CD4-positive, alpha-beta T cell (primary cell): ENCODE measurements at regions not wholly inside any gene's neighbourhood (a gene's known extent, or its start where the extent isn't known, plus 50 kb on each side); places are given as distances from the start of the nearest gene placed in this dataset.

ENCODE experiments used
- ATAC-seq: fragments of 200-7000 bp; cut with Tn5 transposase; one replicate; pipeline ENCODE4 v1.10.0; 2022; ENCODE audit warnings: mild to moderate bottlenecking; ENCODE audit not compliant: poor library complexity
- CTCF ChIA-PET: fragments of 350-600 bp; sonication (Branson Sonifier 250); formaldehyde crosslinking; loops from one replicate; lab custom pipeline; 2021; ENCODE audit warnings: antibody characterized with exemption, inconsistent platforms; lab: Charles Lee
- POLR2A ChIA-PET: fragments of 350-600 bp; sonication (Branson Sonifier 250); formaldehyde crosslinking; loops from one replicate; lab custom pipeline; 2021; ENCODE audit warnings: antibody characterized with exemption, inconsistent platforms; lab: Charles Lee
- DNase-seq, 14 experiments: peaks; one replicate each; pipeline ENCODE4 v3.0.0-alpha.2; 2013 to 2020; ENCODE audit warnings: mixed read lengths in 2 of 14
- H3K27ac ChIP-seq, 2 donors: one replicate each; pipeline versions ENCODE4 v1.5.1 to v1.7.0; 2013; ENCODE audit warnings: low read length in 2 of 2, low read depth in 1 of 2, mild to moderate bottlenecking in 1 of 2
- H3K27me3 ChIP-seq, 2 experiments: 1 replicate in 1 of 2; 2 replicates in 1 of 2; pipeline versions ENCODE4 v1.6.1 to v1.7.0; 2013; ENCODE audit warnings: low read length in 2 of 2, control low read depth in 1 of 2, mild to moderate bottlenecking in 1 of 2, moderate library complexity in 1 of 2; ENCODE audit not compliant: insufficient read depth in 2 of 2, control insufficient read depth in 1 of 2
- H3K36me3 ChIP-seq: one replicate; pipeline ENCODE4 v1.6.1; 2013; ENCODE audit warnings: low read length, control low read depth; ENCODE audit not compliant: insufficient read depth
- H3K4me1 ChIP-seq: one replicate; pipeline ENCODE4 v1.6.1; 2013; ENCODE audit warnings: low read length, control low read depth; ENCODE audit not compliant: insufficient read depth
- H3K4me3 ChIP-seq: one replicate; pipeline ENCODE4 v1.5.1; 2013; ENCODE audit warnings: mild to moderate bottlenecking, low read length, moderate library complexity
- H3K9me3 ChIP-seq, 2 experiments: 1 replicate in 1 of 2; 2 replicates in 1 of 2; pipeline versions ENCODE4 v1.6.1 to v1.7.0; 2013; ENCODE audit warnings: low read length in 2 of 2, mild to moderate bottlenecking in 2 of 2, control low read depth in 1 of 2, moderate library complexity in 1 of 2; ENCODE audit not compliant: control insufficient read depth in 1 of 2, insufficient read depth in 1 of 2
- H3K27ac Mint-ChIP-seq: one replicate; pipeline ENCODE4 v1.8.0; 2020; ENCODE audit warnings: mixed read lengths
- H3K27me3 Mint-ChIP-seq: one replicate; pipeline ENCODE4 v1.8.0; 2021; ENCODE audit warnings: mixed read lengths
- H3K36me3 Mint-ChIP-seq: one replicate; pipeline ENCODE4 v1.8.0; 2021; ENCODE audit warnings: low read depth, mixed read lengths
- H3K4me1 Mint-ChIP-seq: one replicate; pipeline ENCODE4 v1.8.0; 2021; ENCODE audit warnings: low read depth, mixed read lengths
- H3K4me3 Mint-ChIP-seq: one replicate; pipeline ENCODE4 v1.8.0; 2020; ENCODE audit warnings: mild to moderate bottlenecking, mixed read lengths
- H3K9me3 Mint-ChIP-seq: one replicate; pipeline ENCODE4 v1.8.0; 2020; ENCODE audit warnings: mixed read lengths
- intact Hi-C, 2 experiments: fragments of 100-400 bp; cut with DNase I in 1 of 2; cut with micrococcal nuclease in 1 of 2; formaldehyde crosslinking; loops; one replicate each; pipeline versions ENCODE4 v1.15.1 to v1.9.0; 2023 to 2025; cut with DNase I, micrococcal nuclease
- TF ChIP-seq, protein P1 (sequence below): fragments of 200-600 bp; IDR thresholded peaks from one replicate; pipeline ENCODE4 v1.8.0; 2022; ENCODE audit warnings: antibody characterized with exemption, mild to moderate bottlenecking

GRCh38 chrX:127490000-127490399, 562.2 kb downstream of the ACTRT1 start:
- Histone ChIP-seq H3K4me3 (no peak overlapping the region), H3K36me3 (no peaks in the 10 kb centered on the region), H3K27me3 (no peaks in the 10 kb centered on the region), H3K9me3 (no peaks in the 10 kb centered on the region), H3K27ac (no peak overlapping the region), H3K4me1 (no peaks in the 10 kb centered on the region)
- Mint-ChIP-seq H3K4me1 (no peaks in the 10 kb centered on the region), H3K27ac (no peak overlapping the region), H3K9me3 (peaks cover 3% of the 10 kb centered on the region), H3K27me3 (no peaks in the 10 kb centered on the region), H3K4me3 (no peak overlapping the region), H3K36me3 (no peaks in the 10 kb centered on the region)
- no peak for ATAC-seq
- ChIA-PET CTCF (no interaction called here), POLR2A (no interaction called here)
- DNase-seq = no peak
- TF ChIP-seq, protein P1, sequence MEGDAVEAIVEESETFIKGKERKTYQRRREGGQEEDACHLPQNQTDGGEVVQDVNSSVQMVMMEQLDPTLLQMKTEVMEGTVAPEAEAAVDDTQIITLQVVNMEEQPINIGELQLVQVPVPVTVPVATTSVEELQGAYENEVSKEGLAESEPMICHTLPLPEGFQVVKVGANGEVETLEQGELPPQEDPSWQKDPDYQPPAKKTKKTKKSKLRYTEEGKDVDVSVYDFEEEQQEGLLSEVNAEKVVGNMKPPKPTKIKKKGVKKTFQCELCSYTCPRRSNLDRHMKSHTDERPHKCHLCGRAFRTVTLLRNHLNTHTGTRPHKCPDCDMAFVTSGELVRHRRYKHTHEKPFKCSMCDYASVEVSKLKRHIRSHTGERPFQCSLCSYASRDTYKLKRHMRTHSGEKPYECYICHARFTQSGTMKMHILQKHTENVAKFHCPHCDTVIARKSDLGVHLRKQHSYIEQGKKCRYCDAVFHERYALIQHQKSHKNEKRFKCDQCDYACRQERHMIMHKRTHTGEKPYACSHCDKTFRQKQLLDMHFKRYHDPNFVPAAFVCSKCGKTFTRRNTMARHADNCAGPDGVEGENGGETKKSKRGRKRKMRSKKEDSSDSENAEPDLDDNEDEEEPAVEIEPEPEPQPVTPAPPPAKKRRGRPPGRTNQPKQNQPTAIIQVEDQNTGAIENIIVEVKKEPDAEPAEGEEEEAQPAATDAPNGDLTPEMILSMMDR = no peak
- intact Hi-C loops = no loop called here

GRCh38 chrX:127466211-127466610, 586.0 kb downstream of the ACTRT1 start:
- no peak for DNase-seq
- no peaks in the 10 kb centered on the region for H3K4me1 ChIP-seq
- no peak for ATAC-seq
- no peaks in the 10 kb centered on the region for H3K36me3 ChIP-seq
- no peaks in the 10 kb centered on the region for H3K27me3 ChIP-seq
- ChIA-PET CTCF (no interaction called here), POLR2A (no interaction called here)
- Mint-ChIP-seq H3K9me3 (no peaks in the 10 kb centered on the region), H3K36me3 (no peaks in the 10 kb centered on the region), H3K27me3 (no peaks in the 10 kb centered on the region), H3K4me3 (no peak overlapping the region), H3K27ac (no peak overlapping the region), H3K4me1 (no peaks in the 10 kb centered on the region)
- no peak overlapping the region for H3K27ac ChIP-seq
- H3K4me3 ChIP-seq = no peak overlapping the region
- no peaks in the 10 kb centered on the region for H3K9me3 ChIP-seq
- intact Hi-C loops = no loop called here
- TF ChIP-seq, protein P1 = no peak

- no peaks in the 10 kb centered on the region for H3K36me3 Mint-ChIP-seq
- H3K9me3 Mint-ChIP-seq = no peaks in the 10 kb centered on the region
- H3K27ac Mint-ChIP-seq = no peak overlapping the region
- intact Hi-C loops = no loop called here
- ChIA-PET POLR2A (no interaction called here), CTCF (interaction anchor here (1.0 kb wide), 1 partner anchor 9 kb away, joined by 3 read pairs; no protein-coding TSS in a partner anchor)
- no peak overlapping the region for H3K27ac ChIP-seq
- ATAC-seq (no peak), DNase-seq (no peak)
- H3K9me3 ChIP-seq = no peaks in the 10 kb centered on the region
- TF ChIP-seq, protein P1 = no peak
- no peak overlapping the region for H3K4me3 ChIP-seq
- no peaks in the 10 kb centered on the region for H3K36me3 ChIP-seq
- no peaks in the 10 kb centered on the region for H3K27me3 ChIP-seq
- H3K4me1 Mint-ChIP-seq = no peaks in the 10 kb centered on the region
- H3K4me1 ChIP-seq = no peaks in the 10 kb centered on the region
- H3K27me3 Mint-ChIP-seq = no peaks in the 10 kb centered on the region
- H3K4me3 Mint-ChIP-seq = no peak overlapping the region
These were observed 592.4 kb downstream of the ACTRT1 start for GRCh38 chrX:127459790-127460189.
